WTC11 (cell line): ENCODE measurements at regions not wholly inside any gene's neighbourhood (a gene's known extent, or its start where the extent isn't known, plus 50 kb on each side); places are given as distances from the start of the nearest gene placed in this dataset.

Experiments
- ATAC-seq: fragments of 200-7000 bp; cut with Tn5 transposase; 2 replicates; pipeline ENCODE4 v1.10.0; 2021; ENCODE audit warnings: mild to moderate bottlenecking, moderate library complexity
- CTCF ChIA-PET: fragments of 300-600 bp; sonication (Branson Sonifier 250); formaldehyde crosslinking; loops from one replicate; lab custom pipeline; 2021; ENCODE audit warnings: antibody characterized with exemption; lab: Charles Lee
- POLR2A ChIA-PET: fragments of 350-600 bp; sonication (Branson Sonifier 250); formaldehyde crosslinking; loops from one replicate; lab custom pipeline; 2021; ENCODE audit warnings: antibody characterized with exemption; lab: Charles Lee
- DNase-seq: peaks from one replicate; pipeline ENCODE4 v3.0.0; 2021; ENCODE audit warnings: low spot score
- H3K27ac Mint-ChIP-seq: 2 replicates; pipeline ENCODE4 v1.8.0; 2021; ENCODE audit warnings: mixed read lengths
- H3K27me3 Mint-ChIP-seq: 2 replicates; pipeline ENCODE4 v1.8.0; 2021; ENCODE audit warnings: low read depth, mild to moderate bottlenecking, moderate library complexity, mixed read lengths
- H3K36me3 Mint-ChIP-seq: 2 replicates; pipeline ENCODE4 v1.8.0; 2021; ENCODE audit warnings: mixed read lengths
- H3K4me1 Mint-ChIP-seq: 2 replicates; pipeline ENCODE4 v1.8.0; 2022; ENCODE audit warnings: mixed read lengths
- H3K4me3 Mint-ChIP-seq: 2 replicates; pipeline ENCODE4 v1.8.0; 2021; ENCODE audit warnings: mild to moderate bottlenecking, moderate library complexity, mixed read lengths
- H3K9me3 Mint-ChIP-seq: 2 replicates; pipeline ENCODE4 v1.8.0; 2021; ENCODE audit warnings: mixed read lengths
- ATF1 ChIP-seq: sonication (generic); formaldehyde crosslinking; IDR thresholded peaks from 2 replicates; pipeline ENCODE4 v1.8.1; 2023; ENCODE audit warnings: mild to moderate bottlenecking, moderate library complexity, missing genetic modification reagents
- ETV6 ChIP-seq: sonication (generic); formaldehyde crosslinking; IDR thresholded peaks from 2 replicates; pipeline ENCODE4 v1.8.1; 2022; ENCODE audit warnings: mild to moderate bottlenecking, missing genetic modification reagents
- GRHL2 ChIP-seq: fragments of 250-450 bp; sonication (Bioruptor Pico); IDR thresholded peaks from 2 replicates; pipeline ENCODE4 v1.8.0; 2022; ENCODE audit warnings: mild to moderate bottlenecking, moderate library complexity; ENCODE audit not compliant: insufficient replicate concordance, severe bottlenecking
- MYBL2 ChIP-seq: sonication (generic); formaldehyde crosslinking; IDR thresholded peaks from 2 replicates; pipeline ENCODE4 v1.8.1; 2023; ENCODE audit warnings: mild to moderate bottlenecking, moderate library complexity, missing genetic modification reagents
- NFATC4 ChIP-seq: fragments of 250-450 bp; sonication (Bioruptor Pico); IDR thresholded peaks from 2 replicates; pipeline ENCODE4 v1.9.0; 2021; ENCODE audit warnings: mild to moderate bottlenecking
- OVOL2 ChIP-seq: fragments of 250-450 bp; sonication (Bioruptor Pico); IDR thresholded peaks from 2 replicates; pipeline ENCODE4 v1.9.0; 2021; ENCODE audit warnings: mild to moderate bottlenecking, borderline replicate concordance
- RORB ChIP-seq: fragments of 250-450 bp; sonication (Bioruptor Pico); IDR thresholded peaks from 2 replicates; pipeline ENCODE4 v1.9.0; 2021; ENCODE audit warnings: mild to moderate bottlenecking
- TCF7 ChIP-seq: sonication (generic); formaldehyde crosslinking; IDR thresholded peaks from 2 replicates; pipeline ENCODE4 v1.8.0; 2022; ENCODE audit warnings: mild to moderate bottlenecking, low read depth, missing genetic modification reagents, moderate library complexity
- TEAD1 ChIP-seq: sonication (generic); formaldehyde crosslinking; IDR thresholded peaks from 2 replicates; pipeline ENCODE4 v1.8.0; 2022; ENCODE audit warnings: mild to moderate bottlenecking, missing genetic modification reagents
- TEAD4 ChIP-seq: sonication (generic); formaldehyde crosslinking; IDR thresholded peaks from 2 replicates; pipeline ENCODE4 v1.8.0; 2022; ENCODE audit warnings: mild to moderate bottlenecking, missing genetic modification reagents
- ZNF121 ChIP-seq: sonication (generic); formaldehyde crosslinking; IDR thresholded peaks from 2 replicates; pipeline ENCODE4 v1.8.0; 2023; ENCODE audit warnings: missing genetic modification reagents
- ZNF138 ChIP-seq: sonication (generic); formaldehyde crosslinking; conservative IDR thresholded peaks from 2 replicates; pipeline ENCODE4 v1.8.1; 2022; ENCODE audit warnings: mild to moderate bottlenecking, moderate library complexity, missing genetic modification reagents
- ZNF396 ChIP-seq: fragments of 250-450 bp; sonication (Bioruptor Pico); IDR thresholded peaks from 2 replicates; pipeline ENCODE4 v1.8.0; 2021; ENCODE audit warnings: mild to moderate bottlenecking, moderate library complexity, borderline replicate concordance
- TF ChIP-seq, protein P1 (sequence below): fragments of 250-450 bp; sonication (Bioruptor Pico); conservative IDR thresholded peaks from 2 replicates; pipeline ENCODE4 v1.9.0; 2021; ENCODE audit warnings: mild to moderate bottlenecking
- TF ChIP-seq, protein P2 (sequence below): sonication (generic); formaldehyde crosslinking; IDR thresholded peaks from 2 replicates; pipeline ENCODE4 v1.8.0; 2023; ENCODE audit warnings: missing genetic modification reagents
- TF ChIP-seq, protein P3 (sequence below): sonication (generic); formaldehyde crosslinking; IDR thresholded peaks from 2 replicates; pipeline ENCODE4 v1.8.1; 2022; ENCODE audit warnings: missing genetic modification reagents, borderline replicate concordance
- TF ChIP-seq, protein P4 (sequence below): sonication (generic); formaldehyde crosslinking; IDR thresholded peaks from 2 replicates; pipeline ENCODE4 v1.8.0; 2022; ENCODE audit warnings: mild to moderate bottlenecking, missing genetic modification reagents

DNA sequence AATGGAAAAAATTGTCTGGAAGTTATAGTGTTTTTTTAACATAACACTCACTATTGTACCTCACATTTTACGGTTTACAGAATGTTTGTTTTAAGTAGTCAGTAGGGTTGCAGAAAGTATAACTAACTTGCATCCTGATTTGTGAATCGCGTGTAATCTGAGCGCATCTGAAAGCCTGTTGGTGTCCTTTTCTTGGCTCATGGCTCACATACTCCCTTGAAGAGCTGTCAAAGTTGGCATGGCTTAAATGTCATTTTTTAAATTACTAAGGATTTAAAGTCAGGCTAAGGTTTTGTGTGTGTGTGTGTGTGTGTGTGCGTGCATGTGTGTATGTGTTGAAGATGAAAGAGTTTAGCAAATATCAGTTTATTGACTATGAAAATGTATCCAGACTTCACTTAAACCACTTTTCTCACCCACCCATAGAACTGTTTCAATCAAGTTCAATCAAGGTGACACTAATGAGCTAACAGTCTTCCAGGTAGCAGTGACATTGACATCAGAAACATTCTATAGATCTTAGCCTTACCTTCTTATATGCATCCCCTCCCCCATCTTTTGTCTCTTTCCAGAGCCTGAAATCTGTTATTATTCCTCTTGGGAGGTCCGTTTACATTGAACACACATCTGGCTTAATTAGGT is 480.4 kb upstream of the SGCG start:
- Mint-ChIP-seq H3K27me3 (no peaks in the 10 kb centered on the region), H3K4me1 (peaks cover 4% of the 10 kb centered on the region; the same call in 1 of the 2 replicates), H3K27ac (no peak overlapping the region), H3K4me3 (no peak overlapping the region), H3K36me3 (no peaks in the 10 kb centered on the region), H3K9me3 (peaks cover 16% of the 10 kb centered on the region)
- DNase-seq (no peak), ATAC-seq (no peak)
- TF ChIP-seq TCF7 (CRISPR knock-in tag) (no peak), ZNF396 (CRISPR knock-in tag) (no peak), ETV6 (no peak), TEAD4 (no peak), MYBL2 (CRISPR knock-in tag) (no peak), ZNF121 (CRISPR knock-in tag) (no peak), ATF1 (CRISPR knock-in tag) (no peak), GRHL2 (CRISPR knock-in tag) (no peak), OVOL2 (CRISPR knock-in tag) (no peak)
- TF ChIP-seq, protein P1, sequence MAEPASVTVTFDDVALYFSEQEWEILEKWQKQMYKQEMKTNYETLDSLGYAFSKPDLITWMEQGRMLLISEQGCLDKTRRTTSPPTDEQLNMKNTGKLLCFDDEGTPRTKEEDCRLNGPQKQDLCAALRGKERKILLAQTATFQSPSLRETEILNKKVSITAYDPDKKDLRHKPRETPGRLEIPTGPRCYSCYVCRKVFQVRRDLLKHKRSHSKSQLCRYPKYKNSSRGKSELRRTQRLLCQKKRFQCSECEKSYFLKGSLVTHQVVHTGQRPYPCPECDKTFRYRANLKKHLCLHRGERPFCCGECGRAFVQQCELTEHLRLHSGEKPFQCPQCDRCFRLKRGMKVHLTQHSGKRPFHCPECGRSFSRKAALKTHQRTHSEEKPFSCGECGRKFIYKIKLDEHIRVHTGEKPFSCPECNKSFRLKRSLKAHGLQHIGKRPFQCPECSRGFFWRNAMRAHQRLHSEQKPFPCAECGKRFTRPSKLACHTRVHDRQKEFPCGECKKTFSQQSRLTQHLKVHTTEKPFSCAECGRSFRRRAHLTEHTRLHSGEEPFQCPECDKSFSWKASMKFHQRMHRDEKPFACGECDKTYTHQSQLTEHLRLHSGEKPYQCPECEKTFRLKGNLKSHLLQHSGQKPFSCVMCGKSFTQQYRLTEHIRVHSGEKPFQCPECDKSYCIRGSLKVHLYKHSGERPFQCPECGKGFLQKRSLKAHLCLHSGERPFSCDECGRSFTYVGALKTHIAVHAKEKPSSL: no peak
- TF ChIP-seq, protein P2, sequence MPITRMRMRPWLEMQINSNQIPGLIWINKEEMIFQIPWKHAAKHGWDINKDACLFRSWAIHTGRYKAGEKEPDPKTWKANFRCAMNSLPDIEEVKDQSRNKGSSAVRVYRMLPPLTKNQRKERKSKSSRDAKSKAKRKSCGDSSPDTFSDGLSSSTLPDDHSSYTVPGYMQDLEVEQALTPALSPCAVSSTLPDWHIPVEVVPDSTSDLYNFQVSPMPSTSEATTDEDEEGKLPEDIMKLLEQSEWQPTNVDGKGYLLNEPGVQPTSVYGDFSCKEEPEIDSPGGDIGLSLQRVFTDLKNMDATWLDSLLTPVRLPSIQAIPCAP (CRISPR knock-in tag): no peak
- ChIA-PET POLR2A (no interaction called here), CTCF (no interaction called here)

DNA sequence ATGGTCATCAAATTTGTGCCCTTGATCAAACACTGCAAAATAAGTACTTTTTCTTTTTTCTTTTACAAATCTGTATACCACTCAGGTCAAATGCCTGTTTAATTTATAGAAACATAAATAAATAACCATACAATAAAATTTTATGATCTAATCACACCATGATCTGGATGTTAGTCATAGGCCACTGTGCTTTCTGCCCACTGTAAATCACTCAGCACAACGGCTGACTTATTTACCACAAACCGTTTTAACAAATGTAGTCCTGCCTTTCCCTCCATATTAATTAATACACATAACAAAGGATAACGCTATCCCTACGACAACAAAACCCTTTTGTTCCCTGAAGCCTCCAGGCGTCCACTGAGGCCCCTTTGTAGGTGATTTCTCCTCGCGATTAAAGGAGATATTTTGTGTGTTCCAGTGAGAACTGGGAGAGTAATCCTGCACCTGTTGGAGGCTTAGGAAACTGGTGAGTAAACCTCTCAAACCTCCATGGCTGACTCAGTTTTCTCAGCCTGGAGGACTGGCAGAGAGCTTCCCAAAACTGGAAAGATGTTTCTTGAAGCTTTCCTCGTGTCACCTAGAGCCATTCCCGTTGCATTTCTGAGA is 477.1 kb upstream of the SGCG start:
- TF ChIP-seq NFATC4 (CRISPR knock-in tag) (no peak), TEAD1 (no peak)
- TF ChIP-seq, protein P3, sequence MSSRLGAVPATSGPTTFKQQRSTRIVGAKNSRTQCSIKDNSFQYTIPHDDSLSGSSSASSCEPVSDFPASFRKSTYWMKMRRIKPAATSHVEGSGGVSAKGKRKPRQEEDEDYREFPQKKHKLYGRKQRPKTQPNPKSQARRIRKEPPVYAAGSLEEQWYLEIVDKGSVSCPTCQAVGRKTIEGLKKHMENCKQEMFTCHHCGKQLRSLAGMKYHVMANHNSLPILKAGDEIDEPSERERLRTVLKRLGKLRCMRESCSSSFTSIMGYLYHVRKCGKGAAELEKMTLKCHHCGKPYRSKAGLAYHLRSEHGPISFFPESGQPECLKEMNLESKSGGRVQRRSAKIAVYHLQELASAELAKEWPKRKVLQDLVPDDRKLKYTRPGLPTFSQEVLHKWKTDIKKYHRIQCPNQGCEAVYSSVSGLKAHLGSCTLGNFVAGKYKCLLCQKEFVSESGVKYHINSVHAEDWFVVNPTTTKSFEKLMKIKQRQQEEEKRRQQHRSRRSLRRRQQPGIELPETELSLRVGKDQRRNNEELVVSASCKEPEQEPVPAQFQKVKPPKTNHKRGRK (CRISPR knock-in tag): no peak
- TF ChIP-seq, protein P4, sequence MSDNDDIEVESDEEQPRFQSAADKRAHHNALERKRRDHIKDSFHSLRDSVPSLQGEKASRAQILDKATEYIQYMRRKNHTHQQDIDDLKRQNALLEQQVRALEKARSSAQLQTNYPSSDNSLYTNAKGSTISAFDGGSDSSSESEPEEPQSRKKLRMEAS (CRISPR knock-in tag): no peak
- H3K9me3 Mint-ChIP-seq: peaks cover 7% of the 10 kb centered on the region; the same call in 1 of the 2 replicates
- DNase-seq (no peak), ATAC-seq (no peak)
- peaks cover 4% of the 10 kb centered on the region; the same call in 1 of the 2 replicates for H3K4me1 Mint-ChIP-seq
- no peak overlapping the region for H3K4me3 Mint-ChIP-seq
- H3K36me3 Mint-ChIP-seq: no peaks in the 10 kb centered on the region
- H3K27ac Mint-ChIP-seq: no peak overlapping the region; the same call in 1 of the 2 replicates
- ChIA-PET POLR2A (no interaction called here), CTCF (no interaction called here)
- no peaks in the 10 kb centered on the region for H3K27me3 Mint-ChIP-seq

DNA sequence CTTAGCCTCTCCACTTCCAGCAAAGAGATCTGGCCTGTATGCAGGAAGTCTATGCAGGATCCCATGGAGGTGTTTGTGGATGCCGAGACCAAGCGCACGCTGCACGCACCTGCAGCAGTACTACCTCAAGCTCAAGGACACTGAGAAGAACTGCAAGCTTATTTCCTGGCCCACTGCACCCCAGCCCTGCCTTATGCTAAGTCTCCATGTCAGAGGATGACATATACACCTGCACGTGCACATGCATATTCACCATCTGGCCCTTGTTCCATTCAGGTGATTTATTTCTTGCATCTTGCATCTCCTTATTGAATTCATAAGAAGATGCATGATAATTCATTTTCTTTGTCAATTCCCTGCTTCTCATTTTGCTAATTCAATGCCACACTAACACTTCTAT is 472.8 kb upstream of the SGCG start:
- ATAC-seq (no peak), DNase-seq (no peak)
- H3K4me3 Mint-ChIP-seq: no peak overlapping the region
- peaks cover 4% of the 10 kb centered on the region; the same call in 1 of the 2 replicates for H3K4me1 Mint-ChIP-seq
- no peaks in the 10 kb centered on the region for H3K36me3 Mint-ChIP-seq
- ChIA-PET CTCF (no interaction called here), POLR2A (no interaction called here)
- H3K27ac Mint-ChIP-seq: no peak overlapping the region
- peaks cover 7% of the 10 kb centered on the region; the same call in 1 of the 2 replicates for H3K9me3 Mint-ChIP-seq
- no peak for TF ChIP-seq NFATC4 (CRISPR knock-in tag)
- no peak for TF ChIP-seq ZNF138 (CRISPR knock-in tag)
- no peak for TF ChIP-seq TEAD4
- TF ChIP-seq TCF7 (CRISPR knock-in tag): no peak
- no peak for TF ChIP-seq RORB (CRISPR knock-in tag)
- no peaks in the 10 kb centered on the region for H3K27me3 Mint-ChIP-seq
